GM21528 (cell line): ENCODE measurements at regions not wholly inside any gene's neighbourhood (a gene's known extent, or its start where the extent isn't known, plus 50 kb on each side); places are given as distances from the start of the nearest gene placed in this dataset.

ENCODE experiments used
- ATAC-seq: cut with Tn5 transposase; IDR thresholded peaks from one replicate; pipeline ENCODE4 v1.9.1; 2021; ENCODE audit warnings: mild to moderate bottlenecking, moderate library complexity; ENCODE audit not compliant: unreplicated experiment, low FRiP score

DNA sequence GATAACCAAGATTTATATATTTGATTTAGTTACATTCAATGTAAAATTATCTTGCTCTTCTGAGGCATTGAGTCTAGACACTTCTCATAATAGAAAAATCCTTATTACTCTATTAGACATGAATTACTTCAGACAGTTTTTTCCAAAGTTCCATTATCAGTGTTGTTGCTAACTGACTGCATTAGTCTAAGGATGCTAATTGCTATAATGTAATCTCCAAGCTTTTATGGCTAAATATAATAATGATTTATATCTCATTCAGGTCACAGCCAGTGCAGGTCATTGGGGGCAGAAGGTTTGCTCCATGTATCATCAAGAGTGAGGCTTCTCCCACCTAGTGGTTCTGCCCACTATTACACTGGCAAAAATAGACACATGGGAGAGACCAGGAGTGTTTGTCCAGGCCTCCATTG, 377.2 kb upstream of the DDI1 start:
- no peak for ATAC-seq

DNA sequence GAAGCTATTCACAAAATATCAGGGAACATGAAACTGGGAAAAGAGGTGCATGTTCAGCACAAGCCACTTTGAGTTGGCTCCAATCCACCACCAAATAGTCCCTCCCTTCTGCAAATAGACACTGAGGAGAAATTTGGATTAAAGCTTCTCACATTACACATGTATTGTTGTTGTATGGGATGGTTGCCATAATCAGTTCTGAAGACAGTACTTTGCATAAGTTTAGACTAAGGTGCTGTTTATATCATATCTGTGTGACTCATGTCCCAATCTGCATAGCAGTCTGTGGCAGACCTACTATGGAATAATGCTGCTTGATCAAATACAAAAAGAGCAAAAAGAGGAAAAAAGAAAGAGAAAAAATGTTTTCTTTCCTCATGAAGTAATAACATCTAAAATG, 376.7 kb upstream of the DDI1 start:
- no peak for ATAC-seq

- ATAC-seq: no peak
Measured at GRCh38 chr11:103661185-103661584, 375.3 kb upstream of the DDI1 start.

DNA sequence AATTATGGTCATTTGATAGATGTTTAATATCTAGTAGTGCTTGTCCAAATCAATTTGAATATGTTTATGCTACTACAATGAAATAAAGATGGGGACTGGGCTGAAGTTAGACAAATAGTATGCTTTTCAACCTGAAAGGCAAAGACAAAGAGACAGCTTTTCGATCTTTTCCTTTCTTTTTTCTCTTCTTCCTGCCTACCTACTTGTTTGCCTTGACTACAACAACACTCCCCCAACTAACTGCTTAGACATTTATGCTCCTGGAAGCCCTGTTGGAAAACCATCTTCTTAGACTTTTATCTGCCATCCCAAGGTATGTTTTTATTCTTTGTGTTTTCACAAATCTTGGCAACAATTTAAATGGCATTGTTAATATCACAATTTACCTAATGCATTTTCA, 374.4 kb upstream of the DDI1 start:
- no peak for ATAC-seq

DNA sequence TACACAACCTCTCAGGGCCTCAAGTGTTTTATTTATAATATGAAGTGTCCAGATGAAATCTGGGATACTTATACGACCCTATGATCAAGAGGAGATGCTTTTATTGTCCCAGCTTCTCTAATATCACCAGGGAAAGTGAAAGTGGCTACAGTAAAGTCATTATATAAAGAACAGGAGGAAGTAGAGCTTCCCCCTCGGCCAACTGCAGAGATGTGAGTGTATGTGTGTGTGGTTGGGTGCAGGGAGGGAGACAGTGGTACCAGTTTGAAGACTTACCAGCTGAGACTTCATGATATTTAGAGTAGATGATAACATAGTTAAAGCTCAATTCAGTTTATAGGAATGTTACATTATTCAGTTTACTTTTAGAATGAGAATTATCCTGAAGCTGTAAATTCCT, 373.6 kb upstream of the DDI1 start:
- no peak for ATAC-seq

DNA sequence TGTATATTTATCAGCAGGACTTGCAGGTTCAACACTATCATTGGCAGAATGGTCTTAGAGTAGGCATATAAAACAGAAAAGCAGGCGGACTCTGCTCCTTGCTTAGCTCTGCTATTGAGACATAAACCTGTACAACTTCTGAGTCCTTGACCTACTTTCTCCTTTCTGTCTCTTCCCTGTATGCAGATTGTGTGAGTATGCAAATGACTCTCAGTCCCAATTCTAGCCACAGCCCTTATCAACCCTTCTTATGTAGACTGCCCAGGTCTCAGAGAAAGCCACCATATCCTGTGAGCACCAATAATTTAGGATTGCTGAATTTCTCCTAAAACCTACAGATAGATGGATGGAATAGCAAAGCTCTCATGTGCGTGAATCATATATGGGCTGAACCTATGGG, 367.6 kb upstream of the DDI1 start:
- no peak for ATAC-seq

- no peak for ATAC-seq
Measured at GRCh38 chr11:103671143-103671651, 365.2 kb upstream of the DDI1 start.

DNA sequence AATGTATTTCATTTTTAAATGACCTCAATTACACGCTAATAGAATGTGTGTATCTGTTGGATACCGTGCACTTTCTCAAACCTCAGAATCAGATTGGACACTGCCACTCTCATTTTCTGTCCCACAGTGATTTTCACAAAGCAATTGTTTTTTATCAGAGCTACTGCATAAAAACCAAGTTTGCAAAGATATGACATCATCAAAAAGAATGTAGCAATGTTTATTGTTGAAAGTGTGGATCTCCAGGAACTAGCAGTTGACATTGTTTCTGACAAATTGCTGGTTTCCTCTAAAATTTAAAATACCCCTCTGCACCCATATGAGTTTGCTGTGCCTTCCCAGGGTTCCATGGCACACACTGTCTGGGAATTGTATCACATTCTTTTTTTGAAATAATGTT, 362.7 kb upstream of the DDI1 start:
- no peak for ATAC-seq

DNA sequence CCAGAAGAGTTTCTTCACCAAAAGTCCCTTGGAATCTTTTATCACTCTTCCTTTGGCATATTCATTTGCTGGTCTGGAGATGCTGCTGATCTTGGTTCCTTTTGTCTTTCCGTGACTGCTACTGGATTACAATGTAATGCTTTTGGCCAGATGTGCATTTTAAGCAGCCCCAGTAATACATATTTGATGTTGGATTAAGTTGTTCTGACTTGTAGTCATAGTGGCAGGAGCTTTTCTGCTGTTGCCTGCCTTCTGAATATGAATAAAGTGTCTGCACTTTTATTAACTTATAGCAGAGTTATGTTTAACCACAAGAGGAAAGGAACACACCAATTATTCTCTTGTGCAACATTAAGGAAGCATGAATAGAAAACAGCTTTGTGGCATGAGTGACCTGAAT, 360.0 kb upstream of the DDI1 start:
- ATAC-seq: no peak

DNA sequence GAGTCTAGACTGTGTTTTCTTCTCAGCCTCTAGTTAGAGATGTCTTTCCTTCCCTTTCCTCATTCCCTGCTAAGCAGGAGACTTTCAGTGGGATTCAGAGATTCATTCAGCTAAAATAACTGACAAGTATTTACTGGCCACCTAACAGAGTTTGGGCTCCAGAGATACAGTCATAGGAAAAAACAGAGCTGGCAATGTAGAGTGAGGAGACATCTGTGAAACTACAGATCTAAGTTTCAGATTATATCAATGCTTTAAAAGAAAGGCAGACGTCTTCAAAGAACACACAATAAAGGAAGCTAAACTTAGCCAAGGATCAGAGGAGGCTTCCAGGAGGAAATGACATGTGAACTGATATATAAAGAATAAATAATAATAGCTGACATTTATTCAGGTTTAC, 355.6 kb upstream of the DDI1 start:
- ATAC-seq: no peak

DNA sequence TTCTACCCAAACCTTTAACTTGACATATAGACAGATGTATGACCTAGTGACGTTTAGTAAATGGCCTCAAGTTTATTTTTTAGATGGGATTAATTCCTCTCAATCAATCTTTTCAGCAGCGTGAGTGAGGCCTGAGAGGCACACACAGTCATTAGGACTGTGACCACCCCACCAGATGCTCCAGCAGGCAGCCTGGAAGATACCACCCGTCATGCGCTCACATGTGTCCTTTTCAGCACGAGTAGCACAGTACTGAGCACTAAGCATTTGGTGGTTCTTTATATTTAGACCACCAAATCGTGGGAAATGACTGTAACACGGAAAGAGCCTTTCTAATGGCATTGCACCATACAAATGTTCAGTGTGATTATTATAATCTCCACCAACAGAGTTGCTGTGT, 354.6 kb upstream of the DDI1 start:
- peak; percentile 42 for ATAC-seq

- ATAC-seq: peak; percentile 95
Measured at GRCh38 chr11:103682318-103683184, 353.9 kb upstream of the DDI1 start.

- ATAC-seq: no peak
Measured at GRCh38 chr11:103683576-103683975, 352.9 kb upstream of the DDI1 start.

DNA sequence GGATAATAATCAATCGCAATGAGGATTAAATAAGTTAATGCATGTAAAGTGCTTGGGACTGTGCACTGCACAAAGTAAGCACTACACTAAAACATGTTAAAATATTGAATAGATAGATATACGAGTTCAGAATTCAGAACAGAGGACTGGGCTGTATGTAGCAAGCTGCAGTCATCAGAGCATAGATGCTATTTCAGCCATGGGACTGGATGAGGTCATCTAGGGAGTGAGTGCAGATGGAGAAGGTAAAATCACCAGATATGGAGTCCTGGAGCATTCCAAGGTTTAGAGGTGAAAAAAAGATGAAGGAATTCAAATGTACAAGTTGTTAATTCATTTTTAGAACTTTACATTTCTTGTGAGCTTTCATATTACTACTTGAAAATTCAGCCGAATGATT, 347.5 kb upstream of the DDI1 start:
- ATAC-seq: no peak

- ATAC-seq: no peak
Measured at GRCh38 chr11:103690356-103690755, 346.1 kb upstream of the DDI1 start.

DNA sequence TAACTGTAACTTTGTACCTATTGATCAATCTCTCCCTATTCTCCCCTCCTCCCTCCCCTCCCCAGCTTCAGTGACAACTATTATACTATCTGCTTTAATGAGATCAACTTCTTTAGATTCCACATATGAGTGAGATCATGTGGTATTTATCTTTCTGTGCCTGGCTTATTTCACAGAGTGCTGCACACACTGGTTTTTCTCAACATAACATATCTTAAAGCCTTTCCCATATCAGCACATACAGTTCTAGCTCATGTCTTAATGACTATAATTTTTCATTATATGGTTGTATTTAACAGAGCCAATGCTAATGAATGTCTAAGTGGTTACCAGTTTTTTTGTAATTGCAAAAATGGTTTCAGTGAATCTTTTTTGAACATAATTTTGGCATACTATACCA, 340.3 kb upstream of the DDI1 start:
- ATAC-seq: no peak

DNA sequence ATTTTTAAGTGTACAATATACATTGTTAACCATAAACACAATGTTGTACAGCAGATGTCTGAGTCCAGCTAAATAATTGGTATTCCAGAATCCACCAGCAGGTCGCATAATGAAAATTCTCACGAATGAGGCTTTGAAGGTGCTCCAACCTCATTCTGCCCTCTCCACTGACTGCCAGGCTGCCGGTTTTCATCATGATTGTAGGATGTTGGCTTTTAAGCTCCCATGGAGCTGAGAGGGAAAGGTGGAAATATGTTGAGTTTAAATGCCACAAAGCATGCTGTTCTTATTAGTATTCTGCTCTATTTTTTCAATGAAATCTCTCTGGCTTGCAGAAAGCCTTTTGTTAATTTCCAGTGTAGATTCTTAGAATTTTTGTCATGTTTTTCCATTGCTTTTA, 337.2 kb upstream of the DDI1 start:
- no peak for ATAC-seq

- no peak for ATAC-seq
Measured at GRCh38 chr11:103699656-103700055, 336.8 kb upstream of the DDI1 start.

GRCh38 chr11:103700622-103701021, 335.8 kb upstream of the DDI1 start:
- no peak for ATAC-seq

DNA sequence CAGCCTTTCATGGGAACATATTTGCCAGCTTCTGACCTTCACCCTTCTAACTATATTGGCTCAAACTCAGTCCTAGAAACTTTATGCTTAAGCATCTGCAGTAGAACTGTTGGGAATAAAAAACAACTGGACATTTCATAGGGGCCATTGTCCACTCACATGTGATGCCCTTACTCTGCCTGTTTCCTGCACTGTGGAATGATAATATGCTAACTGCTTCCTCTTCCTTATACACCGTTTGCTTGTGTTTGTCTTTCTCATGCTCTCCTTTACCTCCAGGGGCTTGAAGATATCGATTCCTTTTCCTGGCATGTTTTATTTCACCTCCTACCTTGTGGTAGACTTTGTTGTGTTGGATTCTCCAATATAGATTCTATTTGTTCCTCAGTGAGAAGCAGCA, 333.0 kb upstream of the DDI1 start:
- no peak for ATAC-seq

GRCh38 chr11:103703954-103704353, 332.5 kb upstream of the DDI1 start:
- no peak for ATAC-seq

GRCh38 chr11:103705642-103706041, 330.8 kb upstream of the DDI1 start:
- no peak for ATAC-seq
